Kidney (tissue), 13 donors: ENCODE measurements at regions not wholly inside any gene's neighbourhood (a gene's known extent, or its start where the extent isn't known, plus 50 kb on each side); places are given as distances from the start of the nearest gene placed in this dataset.

Experiments used
- DNase-seq, 5 donors: peaks; one replicate each; pipeline ENCODE4 v3.0.0-alpha.2; 2013 to 2020
- FAIRE-seq: peaks from 2 replicates; lab custom pipeline; 2012; peaks lifted over from hg19 to GRCh38; lab: Jason Lieb, UNC
- H3K27ac ChIP-seq, 2 donors: one replicate each; pipeline ENCODE4 v1.7.0; 2013; ENCODE audit warnings: low read depth in 2 of 2, low read length in 2 of 2, inconsistent platforms in 1 of 2
- H3K27me3 ChIP-seq: one replicate; pipeline ENCODE4 v1.7.1; 2013; ENCODE audit warnings: low read length, inconsistent platforms; ENCODE audit not compliant: control insufficient read depth, insufficient read depth
- H3K36me3 ChIP-seq, 3 donors: one replicate each; pipeline versions ENCODE4 v1.7.0 to v1.7.1; 2013; ENCODE audit warnings: low read length in 3 of 3, control low read depth in 1 of 3, inconsistent platforms in 1 of 3; ENCODE audit not compliant: insufficient read depth in 3 of 3, control insufficient read depth in 2 of 3
- H3K4me1 ChIP-seq, 3 donors: one replicate each; pipeline versions ENCODE4 v1.7.0 to v1.7.1; 2013; ENCODE audit warnings: low read length in 3 of 3, inconsistent platforms in 1 of 3, low read depth in 1 of 3; ENCODE audit not compliant: control insufficient read depth in 2 of 3, insufficient read depth in 2 of 3
- H3K4me3 ChIP-seq, 3 donors: one replicate each; pipeline versions ENCODE4 v1.7.0 to v1.8.1; 2013; ENCODE audit warnings: low read length in 3 of 3, control low read depth in 1 of 3, inconsistent platforms in 1 of 3
- H3K9ac ChIP-seq, 3 donors: one replicate each; pipeline versions ENCODE4 v1.7.0 to v1.7.1; 2013; ENCODE audit warnings: low read length in 3 of 3, control low read depth in 1 of 3, inconsistent platforms in 1 of 3
- H3K9me3 ChIP-seq, 3 donors: one replicate each; pipeline versions ENCODE4 v1.7.0 to v1.7.1; 2013; ENCODE audit warnings: low read length in 3 of 3, control low read depth in 1 of 3, inconsistent platforms in 1 of 3; ENCODE audit not compliant: control insufficient read depth in 2 of 3, insufficient read depth in 1 of 3
- CTCF ChIP-seq: IDR thresholded peaks from 3 replicates; pipeline ENCODE4 v1.5.1; 2012; ENCODE audit warnings: mild to moderate bottlenecking, moderate library complexity, borderline replicate concordance; ENCODE audit not compliant: insufficient read depth; ENCODE audit errors: extremely low read depth
- intact Hi-C: fragments of 100-400 bp; cut with DNase I; formaldehyde crosslinking; loops from one replicate; pipeline ENCODE4 v1.11.1; 2022
- donor health status: control.
- donor health status: control.
- donor health status: control.
- donor health status: control.
- donor health status: control.
- donor health status: DM: yes; HTN: yes; CAD: no.
- donor health status: Normal renal cell carcinoma (clear cell type).

- intact Hi-C loops = no loop called here
- H3K4me1 ChIP-seq = no peaks in the 10 kb centered on the region
- H3K9me3 ChIP-seq = peaks cover 0 to 1% (median 0%) of the 10 kb centered on the region in 3 donors
- no peaks in the 10 kb centered on the region for H3K27me3 ChIP-seq
- no peak overlapping the region for H3K9ac ChIP-seq
- FAIRE-seq (no peak), DNase-seq (peak; percentile 74 to 82 (median 76))
- no peak overlapping the region for H3K27ac ChIP-seq
- H3K4me3 ChIP-seq = no peak overlapping the region
- H3K36me3 ChIP-seq = no peaks in the 10 kb centered on the region
- peak; percentile 70 for TF ChIP-seq CTCF
Observed at GRCh38 chr12:131454418-131455217, 256.3 kb upstream of the SFSWAP start.

- intact Hi-C loops = no loop called here
- H3K4me3 ChIP-seq = no peak overlapping the region
- FAIRE-seq = no peak
- H3K9ac ChIP-seq = no peak overlapping the region
- no peak for TF ChIP-seq CTCF
- no peaks in the 10 kb centered on the region for H3K27me3 ChIP-seq
- no peaks in the 10 kb centered on the region for H3K4me1 ChIP-seq
- no peaks in the 10 kb centered on the region for H3K36me3 ChIP-seq
- H3K27ac ChIP-seq = no peak overlapping the region
- H3K9me3 ChIP-seq = peaks cover 0 to 1% (median 0%) of the 10 kb centered on the region in 3 donors
- DNase-seq = no peak
Observed at GRCh38 chr12:131455218-131455506, 255.7 kb upstream of the SFSWAP start.

DNA sequence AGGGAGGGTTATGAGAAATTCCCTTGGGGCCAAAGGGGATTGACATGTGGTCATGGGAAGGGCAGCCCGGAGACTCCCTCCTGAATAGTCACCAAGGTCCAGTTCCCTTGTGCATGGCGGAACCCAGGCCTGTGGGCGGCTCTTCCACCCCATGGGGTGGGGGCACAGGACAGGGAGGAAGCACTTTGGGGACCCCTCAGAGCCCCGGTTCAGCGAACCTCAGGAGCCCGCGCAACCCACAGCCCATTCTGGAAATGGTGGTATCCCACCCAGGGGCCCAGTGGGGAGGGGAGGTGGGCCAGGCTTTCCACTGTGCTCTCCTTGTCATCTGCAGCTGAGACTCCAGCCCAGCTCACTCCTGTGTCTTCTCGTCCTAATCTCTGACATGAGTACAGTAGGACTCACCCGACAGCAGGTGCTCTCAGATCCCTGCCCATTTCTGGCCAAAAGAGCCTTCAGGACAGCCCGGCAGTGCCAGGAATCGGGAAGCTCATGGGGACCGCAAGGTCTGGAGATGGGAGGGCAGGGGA is 255.2 kb upstream of the SFSWAP start:
- Histone ChIP-seq H3K4me3 (no peak overlapping the region), H3K27me3 (no peaks in the 10 kb centered on the region), H3K4me1 (no peaks in the 10 kb centered on the region), H3K36me3 (no peaks in the 10 kb centered on the region), H3K27ac (no peak overlapping the region), H3K9me3 (no peaks in the 10 kb centered on the region), H3K9ac (no peak overlapping the region)
- intact Hi-C loops = no loop called here
- DNase-seq = peak in 1 of 5 donors; percentile 2
- TF ChIP-seq CTCF = no peak
- no peak for FAIRE-seq
